ENCODE measurements at regions not wholly inside any gene's neighbourhood (a gene's known extent, or its start where the extent isn't known, plus 50 kb on each side); places are given as distances from the start of the nearest gene placed in this dataset.

- H3K4me1 ChIP-seq (ENCODE audit: control insufficient read depth in 4 of 4, insufficient read depth in 4 of 4, low read length in 3 of 4), result no peaks in the 10 kb centered on the region
- H3K9me3 ChIP-seq (ENCODE audit: control insufficient read depth in 4 of 4, low read length in 3 of 4), result peaks cover 0 to 4% (median 2%) of the 10 kb centered on the region in 4 donors
- TF ChIP-seq MAX (IDR thresholded peaks at IDR 0.05) (no peak), SP1 (IDR thresholded peaks at IDR 0.05) (no peak), RAD21 (IDR thresholded peaks at IDR 0.05) (no peak), HNF4G (IDR thresholded peaks at IDR 0.05) (no peak), EGR1 (IDR thresholded peaks at IDR 0.05; ENCODE audit: low read depth in 2 of 2) (no peak), YY1 (IDR thresholded peaks at IDR 0.05) (no peak), JUND (IDR thresholded peaks at IDR 0.05) (no peak), NR2F2 (IDR thresholded peaks at IDR 0.05) (no peak), REST (IDR thresholded peaks at IDR 0.05) (no peak), ATF3 (IDR thresholded peaks at IDR 0.05) (no peak), ZBTB33 (IDR thresholded peaks at IDR 0.05) (no peak), GABPA (IDR thresholded peaks at IDR 0.05 in 1 of 2, conservative IDR thresholded peaks at IDR 0.05 in 1 of 2) (no peak), RXRA (IDR thresholded peaks at IDR 0.05) (no peak), HNF4A (conservative IDR thresholded peaks at IDR 0.05) (no peak), CTCF (IDR thresholded peaks at IDR 0.05; ENCODE audit: low read depth, low read length, missing input control) (no peak), FOXA2 (IDR thresholded peaks at IDR 0.05) (no peak)
- H3K27me3 ChIP-seq (ENCODE audit: control insufficient read depth in 4 of 4, insufficient read depth in 4 of 4, low read length in 3 of 4), result no peaks in the 10 kb centered on the region
- WGBS, result 81% methylated on average over 1 of the region's 1 CpG
- no peak for DNase-seq (ENCODE audit: low spot score)
- H3K27ac ChIP-seq (ENCODE audit: low read depth in 1 of 2, low read length in 2 of 2), result no peak overlapping the region
- no peak overlapping the region for H3K4me3 ChIP-seq (ENCODE audit: low read depth in 1 of 3, low read length in 3 of 3)
- no peaks in the 10 kb centered on the region for H3K36me3 ChIP-seq (ENCODE audit: control insufficient read depth in 4 of 4, insufficient read depth in 3 of 4, low read depth in 1 of 4, low read length in 3 of 4)
- no peak overlapping the region for H3K9ac ChIP-seq (ENCODE audit: low read depth in 1 of 2, low read length in 2 of 2)
Measured at GRCh38 chr3:111244760-111245159, 173.1 kb downstream of the NECTIN3 start.
